Erythroblast (primary cell): ENCODE measurements at regions not wholly inside any gene's neighbourhood (a gene's known extent, or its start where the extent isn't known, plus 50 kb on each side); places are given as distances from the start of the nearest gene placed in this dataset.

Source experiments
- GATA1 ChIP-seq: IDR thresholded peaks from 2 replicates; pipeline ENCODE4 v1.6.1; 2011; ENCODE audit warnings: low read depth, mild to moderate bottlenecking, control low read depth, low read length, moderate library complexity
- POLR2A ChIP-seq: IDR thresholded peaks from 2 replicates; pipeline ENCODE4 v1.6.1; 2011; ENCODE audit warnings: mild to moderate bottlenecking, low read length

GRCh38 chr6:99147206-99147605 is 199.5 kb upstream of the FBXL4 start:
- no peak for TF ChIP-seq POLR2A
- TF ChIP-seq GATA1, result no peak
